MCF 10A (cell line): ENCODE measurements at regions not wholly inside any gene's neighbourhood (a gene's known extent, or its start where the extent isn't known, plus 50 kb on each side); places are given as distances from the start of the nearest gene placed in this dataset.

ENCODE experiments used
- BruUV-seq: library from RNA; stranded (reverse); fragments of 400-500 nt; replicated peaks from 2 replicates; lab custom pipeline; 2021; lab: Mats Ljungman, UMichigan
- CTCF ChIA-PET: fragments of 300-600 bp; sonication (Branson Sonifier 250); formaldehyde crosslinking; extraction: SDS; loops from one replicate; lab custom pipeline; 2021; ENCODE audit warnings: antibody characterized with exemption, inconsistent platforms; lab: Yijun Ruan, JAX
- POLR2A ChIA-PET: fragments of 300-600, 350-650 bp; sonication (Branson Sonifier 250); formaldehyde crosslinking; extraction: SDS; loops from one replicate; lab custom pipeline; 2020; ENCODE audit warnings: antibody characterized with exemption, inconsistent platforms; lab: Yijun Ruan, JAX
- DNase-seq: peaks from one replicate; pipeline ENCODE4 v3.0.0-alpha.2; 2018; ENCODE audit not compliant: unreplicated experiment
- H3K27ac Mint-ChIP-seq: one replicate; pipeline ENCODE4 v1.8.0; 2022; ENCODE audit warnings: mild to moderate bottlenecking, low read depth, mixed read lengths; ENCODE audit not compliant: unreplicated experiment
- H3K27me3 Mint-ChIP-seq: one replicate; pipeline ENCODE4 v1.8.0; 2022; ENCODE audit warnings: mixed read lengths; ENCODE audit not compliant: insufficient read depth, unreplicated experiment
- H3K36me3 Mint-ChIP-seq: one replicate; pipeline ENCODE4 v1.8.0; 2022; ENCODE audit warnings: mild to moderate bottlenecking, moderate library complexity, mixed read lengths; ENCODE audit not compliant: insufficient read depth, unreplicated experiment
- H3K4me1 Mint-ChIP-seq: one replicate; pipeline ENCODE4 v1.8.0; 2022; ENCODE audit warnings: mixed read lengths; ENCODE audit not compliant: insufficient read depth, unreplicated experiment
- H3K4me3 Mint-ChIP-seq: one replicate; pipeline ENCODE4 v1.8.0; 2022; ENCODE audit warnings: mild to moderate bottlenecking, moderate library complexity, mixed read lengths; ENCODE audit not compliant: unreplicated experiment
- H3K9me3 Mint-ChIP-seq: one replicate; pipeline ENCODE4 v1.8.0; 2022; ENCODE audit warnings: mixed read lengths; ENCODE audit not compliant: unreplicated experiment
- intact Hi-C: fragments of 100-400 bp; cut with micrococcal nuclease; formaldehyde crosslinking; loops from 2 replicates; pipeline ENCODE4 v1.14.1; 2022
- TF ChIP-seq, protein P1 (sequence below): fragments of 200-600 bp; IDR thresholded peaks from one replicate; pipeline ENCODE4 v1.8.0; 2022; ENCODE audit warnings: antibody characterized with exemption, mild to moderate bottlenecking; ENCODE audit not compliant: unreplicated experiment

DNA sequence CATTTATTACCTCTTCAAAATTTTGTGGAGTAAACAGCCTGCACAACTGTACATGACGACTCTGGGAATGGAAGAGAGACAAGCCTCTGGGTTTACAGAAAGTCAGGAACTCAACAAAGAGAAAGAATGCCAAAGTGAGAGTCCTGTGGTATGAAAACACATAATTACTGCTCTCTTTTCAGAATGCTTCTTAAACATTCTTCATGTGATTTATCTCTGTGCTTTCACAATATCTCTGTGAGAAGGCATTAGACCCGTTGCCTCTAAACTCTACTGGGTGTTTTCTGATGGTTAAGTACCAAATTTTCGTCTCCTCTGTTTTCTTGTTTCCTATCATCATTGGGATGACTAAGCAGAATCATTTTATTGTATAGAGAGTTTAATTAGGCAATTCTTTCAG, 966.6 kb upstream of the SLIT2 start:
- no TSS peak for BruUV-seq
- ChIA-PET CTCF (interaction anchor here (0.7 to 0.9 kb wide), 2 partner anchors 16 to 964 kb away, joined by 3 to 4 read pairs; no protein-coding TSS in a partner anchor), POLR2A (no interaction called here)
- H3K27ac Mint-ChIP-seq = no peak overlapping the region
- peaks cover 17% of the 10 kb centered on the region for H3K9me3 Mint-ChIP-seq
- TF ChIP-seq, protein P1, sequence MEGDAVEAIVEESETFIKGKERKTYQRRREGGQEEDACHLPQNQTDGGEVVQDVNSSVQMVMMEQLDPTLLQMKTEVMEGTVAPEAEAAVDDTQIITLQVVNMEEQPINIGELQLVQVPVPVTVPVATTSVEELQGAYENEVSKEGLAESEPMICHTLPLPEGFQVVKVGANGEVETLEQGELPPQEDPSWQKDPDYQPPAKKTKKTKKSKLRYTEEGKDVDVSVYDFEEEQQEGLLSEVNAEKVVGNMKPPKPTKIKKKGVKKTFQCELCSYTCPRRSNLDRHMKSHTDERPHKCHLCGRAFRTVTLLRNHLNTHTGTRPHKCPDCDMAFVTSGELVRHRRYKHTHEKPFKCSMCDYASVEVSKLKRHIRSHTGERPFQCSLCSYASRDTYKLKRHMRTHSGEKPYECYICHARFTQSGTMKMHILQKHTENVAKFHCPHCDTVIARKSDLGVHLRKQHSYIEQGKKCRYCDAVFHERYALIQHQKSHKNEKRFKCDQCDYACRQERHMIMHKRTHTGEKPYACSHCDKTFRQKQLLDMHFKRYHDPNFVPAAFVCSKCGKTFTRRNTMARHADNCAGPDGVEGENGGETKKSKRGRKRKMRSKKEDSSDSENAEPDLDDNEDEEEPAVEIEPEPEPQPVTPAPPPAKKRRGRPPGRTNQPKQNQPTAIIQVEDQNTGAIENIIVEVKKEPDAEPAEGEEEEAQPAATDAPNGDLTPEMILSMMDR = no peak
- no peak overlapping the region for H3K4me3 Mint-ChIP-seq
- no peaks in the 10 kb centered on the region for H3K4me1 Mint-ChIP-seq
- H3K27me3 Mint-ChIP-seq = no peaks in the 10 kb centered on the region
- peaks cover 4% of the 10 kb centered on the region for H3K36me3 Mint-ChIP-seq
- DNase-seq = no peak
- intact Hi-C loops = no loop called here

DNA sequence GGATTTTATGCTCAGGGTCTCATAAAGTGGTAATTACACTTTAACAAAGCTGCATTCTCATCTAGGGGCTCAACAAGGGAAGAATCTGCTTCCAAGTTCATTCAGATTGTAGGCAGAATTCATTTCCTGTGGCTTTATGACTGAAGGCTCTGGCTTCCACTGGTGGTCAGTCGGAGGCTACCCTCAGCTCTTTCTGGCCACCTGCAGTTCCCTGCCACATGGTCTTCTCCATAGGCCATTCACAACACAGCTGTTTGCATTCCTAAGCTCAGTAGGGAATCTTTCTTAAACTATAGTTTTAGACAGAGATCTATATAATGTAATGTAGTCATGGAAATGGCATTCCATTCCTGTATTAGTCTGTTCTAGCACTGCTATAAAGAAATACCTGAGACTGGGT, 973.0 kb upstream of the SLIT2 start:
- TF ChIP-seq, protein P1 = no peak
- DNase-seq = no peak
- intact Hi-C loops = no loop called here
- Mint-ChIP-seq H3K9me3 (peaks cover 19% of the 10 kb centered on the region), H3K4me3 (no peak overlapping the region), H3K27me3 (no peaks in the 10 kb centered on the region), H3K4me1 (no peaks in the 10 kb centered on the region), H3K27ac (no peak overlapping the region), H3K36me3 (no peaks in the 10 kb centered on the region)
- CTCF ChIA-PET = no interaction called here
- no TSS peak for BruUV-seq
- POLR2A ChIA-PET = no interaction called here

DNA sequence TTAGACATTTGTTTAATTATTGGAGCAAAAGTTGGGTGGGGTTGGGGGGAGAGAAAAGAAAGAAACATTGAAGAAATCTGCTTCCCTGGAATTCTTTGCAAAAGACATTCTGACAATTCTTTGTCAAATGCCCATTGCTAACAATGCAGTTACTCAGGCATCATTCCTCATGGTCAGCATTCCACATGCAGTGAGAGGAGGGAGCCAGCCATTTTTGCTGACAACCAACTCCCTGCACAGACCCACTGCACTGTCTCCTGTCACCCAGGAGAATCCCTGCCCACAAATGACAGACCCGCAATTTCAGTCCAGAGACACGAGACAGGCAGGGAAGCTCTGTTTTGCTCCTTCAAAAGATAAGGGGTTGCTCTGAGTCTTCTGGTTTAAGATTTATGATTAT, 985.1 kb upstream of the SLIT2 start:
- no TSS peak for BruUV-seq
- no peak overlapping the region for H3K4me3 Mint-ChIP-seq
- DNase-seq = no peak
- H3K36me3 Mint-ChIP-seq = no peaks in the 10 kb centered on the region
- no peaks in the 10 kb centered on the region for H3K27me3 Mint-ChIP-seq
- H3K27ac Mint-ChIP-seq = no peak overlapping the region
- peaks cover 7% of the 10 kb centered on the region for H3K9me3 Mint-ChIP-seq
- intact Hi-C loops = no loop called here
- CTCF ChIA-PET = no interaction called here
- POLR2A ChIA-PET = no interaction called here
- no peaks in the 10 kb centered on the region for H3K4me1 Mint-ChIP-seq
- TF ChIP-seq, protein P1 = no peak

DNA sequence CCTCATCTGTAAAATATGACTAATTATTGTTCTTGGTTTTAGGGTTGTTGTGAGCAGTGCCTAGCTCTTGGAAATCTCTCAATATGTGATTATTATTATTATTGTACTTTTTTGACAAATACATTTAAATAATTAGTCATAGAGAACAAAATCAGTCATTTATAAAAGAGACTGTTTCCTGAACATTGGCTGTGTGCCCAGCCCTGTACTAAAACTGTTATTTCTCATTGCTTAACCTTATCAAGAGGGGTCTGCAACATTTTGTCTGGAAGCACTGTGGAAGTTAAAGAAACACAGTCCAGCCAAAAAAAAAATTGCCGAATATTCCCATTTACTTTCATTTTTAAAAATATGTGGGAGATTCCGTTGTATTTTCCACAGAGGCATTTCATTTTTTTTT, 989.2 kb upstream of the SLIT2 start:
- CTCF ChIA-PET = interaction anchor here (0.7 kb wide), 1 partner anchor 55 kb away, joined by 4 read pairs; no protein-coding TSS in a partner anchor
- no peak overlapping the region for H3K4me3 Mint-ChIP-seq
- POLR2A ChIA-PET = no interaction called here
- TF ChIP-seq, protein P1 = no peak
- no peaks in the 10 kb centered on the region for H3K27me3 Mint-ChIP-seq
- H3K27ac Mint-ChIP-seq = no peak overlapping the region
- no peaks in the 10 kb centered on the region for H3K36me3 Mint-ChIP-seq
- intact Hi-C loops = no loop called here
- peaks cover 7% of the 10 kb centered on the region for H3K9me3 Mint-ChIP-seq
- H3K4me1 Mint-ChIP-seq = no peaks in the 10 kb centered on the region
- DNase-seq = no peak
- BruUV-seq = no TSS peak
